ENCODE measurements at regions not wholly inside any gene's neighbourhood (a gene's known extent, or its start where the extent isn't known, plus 50 kb on each side); places are given as distances from the start of the nearest gene placed in this dataset.

DNA sequence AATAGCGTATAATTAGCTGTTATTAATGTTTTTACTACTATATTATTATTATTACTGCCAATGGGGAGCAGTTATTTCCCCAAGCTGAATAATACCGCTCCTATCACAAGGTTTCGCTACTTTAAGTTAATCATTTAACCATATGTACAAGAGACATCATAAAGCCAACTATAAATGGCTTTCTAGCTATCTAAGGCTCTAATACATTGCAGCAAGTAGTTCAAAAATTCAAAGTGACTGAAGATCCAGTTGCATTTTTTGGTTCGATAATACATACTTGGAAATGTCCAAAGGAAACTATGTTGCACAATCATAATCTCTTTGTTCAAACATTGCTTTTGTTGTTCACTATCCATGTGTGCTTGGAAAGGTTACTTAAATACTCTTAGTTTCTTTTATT lies 952.0 kb upstream of the MBL2 start:
- no peak overlapping the region for H3K27ac ChIP-seq (ENCODE audit: insufficient read length, low read depth, low read length)
- WGBS (ENCODE audit: extremely low coverage, insufficient read length, low lambda C conversion rate), result no CpG with 5 or more reads among the region's 4 CpGs
- no peak overlapping the region for H3K4me3 Mint-ChIP-seq
- H3K18ac ChIP-seq (ENCODE audit: insufficient read length, low read depth, low read length), result no peak overlapping the region
- H3K9ac ChIP-seq (ENCODE audit: extremely low read depth, insufficient read length, low read length), result no peak overlapping the region
- no peaks in the 10 kb centered on the region for H3K27me3 Mint-ChIP-seq (ENCODE audit: low read depth)
- peaks cover 0 to 2% of the 10 kb centered on the region in 2 experiments; a peak in 1 of 4 replicates for H3K4me1 Mint-ChIP-seq
- H2BK5ac ChIP-seq (ENCODE audit: insufficient read length, low read length), result no peak overlapping the region
- no peaks in the 10 kb centered on the region for H3K4me1 ChIP-seq (ENCODE audit: insufficient read depth, low read length)
- no peak overlapping the region for H2BK120ac ChIP-seq (ENCODE audit: low read depth, low read length, poor library complexity, severe bottlenecking)
- no peak for DNase-seq
- no peak overlapping the region for H3T11ph ChIP-seq (ENCODE audit: low read length)
- no peak overlapping the region for H3K4ac ChIP-seq (ENCODE audit: low read depth, low read length)
- H3K56ac ChIP-seq (ENCODE audit: insufficient read length, low read depth, low read length), result no peak overlapping the region
- H3K79me1 ChIP-seq (ENCODE audit: insufficient read depth, low read depth, low read length, poor library complexity, severe bottlenecking), result no peaks in the 10 kb centered on the region
- no peaks in the 10 kb centered on the region for H3K9me3 ChIP-seq (ENCODE audit: control insufficient read depth, low read depth, low read length)
- no peak overlapping the region for H3K27ac Mint-ChIP-seq
- no peak overlapping the region for H2BK20ac ChIP-seq (ENCODE audit: low read depth, low read length, poor library complexity, severe bottlenecking)
- peaks cover 0 to 2% (median 0%) of the 10 kb centered on the region in 3 experiments; a peak in 2 of 7 replicates for H3K36me3 Mint-ChIP-seq (ENCODE audit: insufficient read depth in 1 of 3, low read depth in 3 of 3)
- no peak overlapping the region for H4K91ac ChIP-seq (ENCODE audit: insufficient read length, low read depth, low read length)
- no peak overlapping the region for H3K23ac ChIP-seq (ENCODE audit: insufficient read length, low read depth, low read length)
- H2AK5ac ChIP-seq (ENCODE audit: insufficient read length, low read length), result no peak overlapping the region
- H3K14ac ChIP-seq (ENCODE audit: insufficient read depth, low read length), result no peak overlapping the region
- H4K8ac ChIP-seq (replicated peaks; ENCODE audit: insufficient read length, low read depth, low read length), result no peak overlapping the region
- H3K79me2 ChIP-seq (ENCODE audit: insufficient read depth, low read length), result no peaks in the 10 kb centered on the region; the same call in 1 of the 2 replicates
- H3K27me3 ChIP-seq (ENCODE audit: insufficient read depth, low read length), result no peaks in the 10 kb centered on the region
- no peak overlapping the region for H2AFZ ChIP-seq (ENCODE audit: low read length)
- H2BK15ac ChIP-seq (ENCODE audit: low read depth, low read length), result no peak overlapping the region
- H3K4me2 ChIP-seq (ENCODE audit: insufficient read depth, insufficient read length, low read length), result no peak overlapping the region
- no peak overlapping the region for H4K5ac ChIP-seq (ENCODE audit: insufficient read length, low read depth, low read length)
- H3K9me3 Mint-ChIP-seq, result no peaks in the 10 kb centered on the region
- TF ChIP-seq CTCF (conservative IDR thresholded peaks at IDR 0.05), result no peak
- no peak overlapping the region for H2BK12ac ChIP-seq (ENCODE audit: insufficient read length, low read depth, low read length)
- H4K20me1 ChIP-seq (ENCODE audit: control insufficient read depth, insufficient read depth, insufficient read length), result no peaks in the 10 kb centered on the region
- no peaks in the 10 kb centered on the region for H3K23me2 ChIP-seq (ENCODE audit: insufficient read length, low read depth, low read length, poor library complexity, severe bottlenecking)
